HCT116 (cell line): ENCODE measurements at regions not wholly inside any gene's neighbourhood (a gene's known extent, or its start where the extent isn't known, plus 50 kb on each side); places are given as distances from the start of the nearest gene placed in this dataset.

Experiments
- ATAC-seq: fragments of 200-7000 bp; cut with Tn5 transposase; 2 replicates; pipeline ENCODE4 v1.9.1; 2020; ENCODE audit warnings: mild to moderate bottlenecking, moderate library complexity
- BruUV-seq: library from RNA; stranded (reverse); fragments of 400-500 nt; replicated peaks from 2 replicates; lab custom pipeline; 2021; lab: Mats Ljungman, UMichigan
- CTCF ChIA-PET: fragments of 300-600 bp; sonication (Branson Sonifier 250); formaldehyde crosslinking; loops from one replicate; lab custom pipeline; 2021; ENCODE audit warnings: antibody characterized with exemption; lab: Charles Lee
- POLR2A ChIA-PET: fragments of 300-600, 350-600 bp; sonication (Branson Sonifier 250); formaldehyde crosslinking; loops from one replicate; lab custom pipeline; 2021; ENCODE audit warnings: antibody characterized with exemption; lab: Charles Lee
- RAD21 ChIA-PET, 2 experiments: fragments of 300-600 bp; sonication (Branson Sonifier 250); formaldehyde crosslinking; loops; one replicate each; lab custom pipeline; 2023; ENCODE audit warnings: low total read pairs in 2 of 2; ENCODE audit not compliant: uncharacterized antibody in 2 of 2, unreplicated experiment in 2 of 2, low non-redundant PET in 1 of 2; lab: Charles Lee
- DNase-seq: peaks from one replicate; pipeline ENCODE4 v3.0.0-alpha.2; 2010; ENCODE audit warnings: low read depth, low spot score
- H2AFZ ChIP-seq: fragments of 200-600 bp; shearing (Covaris generic), sonication (generic); 2 replicates; pipeline ENCODE4 v1.6.1; 2017; ENCODE audit warnings: low read depth, mixed run types, mixed read lengths, antibody characterized with exemption, low read length; ENCODE audit not compliant: poor library complexity, severe bottlenecking
- H3K27ac ChIP-seq: 2 replicates; pipeline ENCODE4 v1.5.1; 2012; ENCODE audit warnings: low read depth, low read length
- H3K27me3 ChIP-seq: fragments of 200-600 bp; sonication (generic); 2 replicates; pipeline ENCODE4 v1.6.1; 2016; ENCODE audit warnings: mixed run types, low read length, mixed read lengths; ENCODE audit not compliant: insufficient read depth
- H3K36me3 ChIP-seq, 2 experiments: fragments of 200-500 bp in 1 of 2; fragments of 200-600 bp in 1 of 2; sonication (Bioruptor generic) in 1 of 2; sonication (generic) in 1 of 2; 2 replicates each; pipeline versions ENCODE4 v1.5.1 to v1.6.1; 2014 to 2016; ENCODE audit warnings: low read length in 2 of 2, inconsistent platforms in 1 of 2, mixed read lengths in 1 of 2, mixed run types in 1 of 2; ENCODE audit not compliant: insufficient read depth in 2 of 2, control insufficient read depth in 1 of 2
- H3K4me1 ChIP-seq, 2 experiments: fragments of 200-600 bp in 1 of 2; sonication (generic) in 1 of 2; 2 replicates each; pipeline versions ENCODE4 v1.5.1 to v1.6.1; 2012 to 2017; ENCODE audit warnings: low read length in 2 of 2, inconsistent platforms in 1 of 2, mild to moderate bottlenecking in 1 of 2, mixed read lengths in 1 of 2, mixed run types in 1 of 2, moderate library complexity in 1 of 2; ENCODE audit not compliant: insufficient read depth in 2 of 2, control insufficient read depth in 1 of 2
- H3K4me2 ChIP-seq: fragments of 200-600 bp; sonication (generic); 2 replicates; pipeline ENCODE4 v1.6.1; 2017; ENCODE audit warnings: mixed run types, low read length, mixed read lengths
- H3K4me3 ChIP-seq, 2 experiments: fragments of 200-600 bp in 1 of 2; sonication (generic) in 1 of 2; replicated peaks in 1 of 2; 2 replicates each; pipeline ENCODE4 v1.5.1; 2011 to 2016; ENCODE audit warnings: low read length in 2 of 2, control low read depth in 1 of 2, low read depth in 1 of 2, mild to moderate bottlenecking in 1 of 2, mixed read lengths in 1 of 2, mixed run types in 1 of 2
- H3K79me2 ChIP-seq: fragments of 200-600 bp; sonication (generic); 2 replicates; pipeline ENCODE4 v1.6.1; 2017; ENCODE audit warnings: mild to moderate bottlenecking, mixed run types, low read length, moderate library complexity, mixed read lengths; ENCODE audit not compliant: insufficient read depth
- H3K9ac ChIP-seq: fragments of 200-600 bp; sonication (generic); 2 replicates; pipeline ENCODE4 v1.6.1; 2016; ENCODE audit warnings: low read length, mixed read lengths
- H3K9me2 ChIP-seq: fragments of 200-600 bp; sonication (generic), shearing (Covaris generic); 2 replicates; pipeline ENCODE4 v1.6.1; 2017; ENCODE audit warnings: mixed run types, mild to moderate bottlenecking, moderate library complexity; ENCODE audit not compliant: insufficient read depth
- H3K9me3 ChIP-seq, 2 experiments: fragments of 200-500 bp in 1 of 2; fragments of 200-600 bp in 1 of 2; sonication (Bioruptor generic) in 1 of 2; sonication (generic) in 1 of 2; 2 replicates each; pipeline ENCODE4 v1.6.1; 2014 to 2017; ENCODE audit warnings: low read length in 2 of 2, mixed read lengths in 2 of 2, inconsistent platforms in 1 of 2, low read depth in 1 of 2, mild to moderate bottlenecking in 1 of 2, mixed run types in 1 of 2, moderate library complexity in 1 of 2; ENCODE audit not compliant: control insufficient read depth in 1 of 2, insufficient read depth in 1 of 2
- H4K20me1 ChIP-seq: fragments of 200-600 bp; sonication (generic), shearing (Covaris generic); 2 replicates; pipeline ENCODE4 v1.6.1; 2017; ENCODE audit warnings: mixed run types, mild to moderate bottlenecking, moderate library complexity; ENCODE audit not compliant: insufficient read depth
- CEBPB ChIP-seq: IDR thresholded peaks from 2 replicates; pipeline ENCODE4 v1.6.1; 2012; ENCODE audit warnings: low read depth
- EZH2 ChIP-seq: fragments of 200-600 bp; sonication (generic); IDR thresholded peaks from 2 replicates; pipeline ENCODE4 v1.6.1; 2017; ENCODE audit warnings: antibody characterized with exemption, mixed run types
- RAD21 ChIP-seq: IDR thresholded peaks from 2 replicates; pipeline ENCODE4 v1.6.1; 2012; ENCODE audit warnings: low read depth, mild to moderate bottlenecking
- SRF ChIP-seq: IDR thresholded peaks from 2 replicates; pipeline ENCODE4 v1.6.1; 2012; ENCODE audit warnings: low read depth
- ZFX ChIP-seq: fragments of 450-650 bp; IDR thresholded peaks from 2 replicates; pipeline ENCODE4 v1.6.1; 2017
- intact Hi-C: fragments of 100-400 bp; cut with micrococcal nuclease; formaldehyde crosslinking; loops from 2 replicates; pipeline ENCODE4 v1.10.0; 2022
- TF ChIP-seq, protein P1 (sequence below): IDR thresholded peaks from 2 replicates; pipeline ENCODE4 v1.6.1; 2011; ENCODE audit warnings: mild to moderate bottlenecking, low read length, moderate library complexity; ENCODE audit not compliant: insufficient replicate concordance; ENCODE audit errors: extremely low read depth
- TF ChIP-seq, protein P2 (sequence below), 3 experiments: fragments of 200-600 bp in 1 of 3; sonication (generic) in 1 of 3; IDR thresholded peaks in 2 of 3; conservative IDR thresholded peaks in 1 of 3; 2 replicates each; pipeline ENCODE4 v1.5.1; 2012 to 2017; ENCODE audit warnings: low read depth in 2 of 3, low read length in 2 of 3, antibody characterized with exemption in 1 of 3, borderline replicate concordance in 1 of 3, control low read depth in 1 of 3, mild to moderate bottlenecking in 1 of 3, mixed read lengths in 1 of 3, mixed run types in 1 of 3, moderate library complexity in 1 of 3; ENCODE audit not compliant: insufficient read depth in 1 of 3

DNA sequence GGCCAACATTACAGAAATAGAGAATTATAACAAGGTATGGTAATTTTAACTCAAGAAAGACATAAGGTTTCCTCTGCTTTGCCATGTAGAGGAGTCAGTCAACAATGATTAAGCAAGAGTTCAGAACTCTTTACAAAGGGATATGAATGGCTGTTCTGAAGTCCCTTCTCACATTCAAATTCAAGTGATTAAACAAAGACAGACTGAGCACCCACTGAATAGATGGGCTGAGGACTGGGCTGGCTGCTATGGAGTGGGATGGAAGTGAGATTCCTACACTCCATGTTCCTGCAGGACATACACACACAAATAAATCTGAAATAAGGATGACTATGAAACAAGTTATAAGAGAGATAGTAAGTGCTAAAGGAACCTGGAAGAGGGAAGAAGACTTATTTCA is 199.0 kb upstream of the GRIP1 start:
- H2AFZ ChIP-seq = no peak overlapping the region
- H3K27ac ChIP-seq = no peak overlapping the region
- RAD21 ChIA-PET = no interaction called here
- H3K9ac ChIP-seq = no peak overlapping the region
- CTCF ChIA-PET = no interaction called here
- TF ChIP-seq EZH2 (no peak), SRF (no peak), ZFX (no peak), RAD21 (no peak), CEBPB (no peak)
- TF ChIP-seq, protein P1, sequence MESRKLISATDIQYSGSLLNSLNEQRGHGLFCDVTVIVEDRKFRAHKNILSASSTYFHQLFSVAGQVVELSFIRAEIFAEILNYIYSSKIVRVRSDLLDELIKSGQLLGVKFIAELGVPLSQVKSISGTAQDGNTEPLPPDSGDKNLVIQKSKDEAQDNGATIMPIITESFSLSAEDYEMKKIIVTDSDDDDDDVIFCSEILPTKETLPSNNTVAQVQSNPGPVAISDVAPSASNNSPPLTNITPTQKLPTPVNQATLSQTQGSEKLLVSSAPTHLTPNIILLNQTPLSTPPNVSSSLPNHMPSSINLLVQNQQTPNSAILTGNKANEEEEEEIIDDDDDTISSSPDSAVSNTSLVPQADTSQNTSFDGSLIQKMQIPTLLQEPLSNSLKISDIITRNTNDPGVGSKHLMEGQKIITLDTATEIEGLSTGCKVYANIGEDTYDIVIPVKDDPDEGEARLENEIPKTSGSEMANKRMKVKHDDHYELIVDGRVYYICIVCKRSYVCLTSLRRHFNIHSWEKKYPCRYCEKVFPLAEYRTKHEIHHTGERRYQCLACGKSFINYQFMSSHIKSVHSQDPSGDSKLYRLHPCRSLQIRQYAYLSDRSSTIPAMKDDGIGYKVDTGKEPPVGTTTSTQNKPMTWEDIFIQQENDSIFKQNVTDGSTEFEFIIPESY = no peak
- TF ChIP-seq, protein P2, sequence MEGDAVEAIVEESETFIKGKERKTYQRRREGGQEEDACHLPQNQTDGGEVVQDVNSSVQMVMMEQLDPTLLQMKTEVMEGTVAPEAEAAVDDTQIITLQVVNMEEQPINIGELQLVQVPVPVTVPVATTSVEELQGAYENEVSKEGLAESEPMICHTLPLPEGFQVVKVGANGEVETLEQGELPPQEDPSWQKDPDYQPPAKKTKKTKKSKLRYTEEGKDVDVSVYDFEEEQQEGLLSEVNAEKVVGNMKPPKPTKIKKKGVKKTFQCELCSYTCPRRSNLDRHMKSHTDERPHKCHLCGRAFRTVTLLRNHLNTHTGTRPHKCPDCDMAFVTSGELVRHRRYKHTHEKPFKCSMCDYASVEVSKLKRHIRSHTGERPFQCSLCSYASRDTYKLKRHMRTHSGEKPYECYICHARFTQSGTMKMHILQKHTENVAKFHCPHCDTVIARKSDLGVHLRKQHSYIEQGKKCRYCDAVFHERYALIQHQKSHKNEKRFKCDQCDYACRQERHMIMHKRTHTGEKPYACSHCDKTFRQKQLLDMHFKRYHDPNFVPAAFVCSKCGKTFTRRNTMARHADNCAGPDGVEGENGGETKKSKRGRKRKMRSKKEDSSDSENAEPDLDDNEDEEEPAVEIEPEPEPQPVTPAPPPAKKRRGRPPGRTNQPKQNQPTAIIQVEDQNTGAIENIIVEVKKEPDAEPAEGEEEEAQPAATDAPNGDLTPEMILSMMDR (IDR thresholded peaks at IDR 0.05 in 2 of 3, conservative IDR thresholded peaks at IDR 0.05 in 1 of 3; ENCODE audit: borderline replicate concordance in 1 of 3, insufficient read depth in 1 of 3, low read depth in 2 of 3, low read length in 2 of 3) = no peak
- no peaks in the 10 kb centered on the region for H3K4me1 ChIP-seq
- POLR2A ChIA-PET = no interaction called here
- BruUV-seq = no TSS peak
- ATAC-seq (no peak), DNase-seq (no peak)
- H3K4me2 ChIP-seq = no peak overlapping the region
- peaks cover 53% of the 10 kb centered on the region for H3K27me3 ChIP-seq
- intact Hi-C loops = no loop called here
- H3K79me2 ChIP-seq = no peaks in the 10 kb centered on the region
- H3K9me2 ChIP-seq = no peaks in the 10 kb centered on the region
- no peak overlapping the region for H3K4me3 ChIP-seq
- H4K20me1 ChIP-seq = no peaks in the 10 kb centered on the region
- H3K9me3 ChIP-seq = no peaks in the 10 kb centered on the region
- no peaks in the 10 kb centered on the region for H3K36me3 ChIP-seq
